CD4-positive, alpha-beta T cell treated with Interleukin-15 for 1 hour (primary cell): ENCODE measurements at regions not wholly inside any gene's neighbourhood (a gene's known extent, or its start where the extent isn't known, plus 50 kb on each side); places are given as distances from the start of the nearest gene placed in this dataset.
"Not testable (repeated sequence)": the region's sequence is repeated elsewhere in the genome, so short reads cannot be mapped to it uniquely, and the experiment has no call there.

ENCODE experiments used
- DNase-seq: peaks from one replicate; pipeline ENCODE4 v3.0.0-alpha.2; 2020

DNA sequence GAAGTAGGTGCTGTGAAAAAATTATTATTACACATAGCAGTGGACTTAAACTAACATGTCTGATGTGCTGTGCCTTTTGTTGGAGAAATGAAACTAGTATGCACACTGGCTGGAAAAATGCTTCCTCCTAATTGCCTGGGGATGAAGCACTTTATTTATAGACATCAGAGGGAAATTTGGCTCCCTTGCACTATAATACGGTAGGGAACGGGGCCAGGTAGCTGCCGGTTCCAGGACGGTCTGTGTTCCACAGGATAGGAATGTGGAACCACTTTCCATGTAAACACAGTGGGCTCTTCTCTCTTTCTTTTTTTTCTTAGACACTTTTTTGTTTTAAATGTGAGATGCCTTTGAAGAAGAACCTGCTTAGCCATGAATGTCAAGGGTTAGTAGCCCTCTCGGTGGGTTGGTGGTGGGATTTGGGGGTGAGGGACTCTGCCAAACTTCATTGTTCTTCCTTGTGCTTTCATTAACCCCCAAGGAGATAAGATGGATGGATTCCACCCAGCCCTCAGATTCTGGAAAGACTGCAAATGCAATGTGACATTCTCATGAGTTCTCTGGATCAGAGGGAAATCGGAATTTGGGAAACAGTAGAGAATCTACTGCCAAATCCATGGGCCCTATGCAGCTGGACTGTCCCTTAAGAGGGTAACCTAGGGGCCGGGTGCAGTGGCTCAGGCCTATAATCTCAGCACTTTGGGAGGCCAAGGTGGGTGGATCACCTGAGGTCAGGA lies 58.0 kb upstream of the GSC start:
- no peak for DNase-seq

DNA sequence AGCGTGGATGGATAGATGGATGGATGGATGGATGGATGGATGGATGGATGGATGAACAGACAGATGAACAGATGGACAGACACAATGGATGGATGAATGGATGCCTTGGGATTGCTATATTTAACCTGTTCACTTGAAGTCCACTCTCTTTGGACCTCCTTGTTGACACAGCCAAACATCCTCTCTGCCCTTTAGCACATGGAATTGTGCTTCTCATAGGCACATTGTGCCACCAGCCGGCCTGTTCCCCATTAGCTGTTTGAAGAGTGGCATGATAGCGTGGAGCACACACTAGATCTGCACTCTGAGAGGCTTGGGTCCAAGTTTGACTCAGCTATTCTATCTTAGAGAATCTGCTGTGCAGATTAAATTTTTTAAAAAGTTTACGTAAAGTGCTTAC lies 56.9 kb upstream of the GSC start:
- DNase-seq, result no peak

DNA sequence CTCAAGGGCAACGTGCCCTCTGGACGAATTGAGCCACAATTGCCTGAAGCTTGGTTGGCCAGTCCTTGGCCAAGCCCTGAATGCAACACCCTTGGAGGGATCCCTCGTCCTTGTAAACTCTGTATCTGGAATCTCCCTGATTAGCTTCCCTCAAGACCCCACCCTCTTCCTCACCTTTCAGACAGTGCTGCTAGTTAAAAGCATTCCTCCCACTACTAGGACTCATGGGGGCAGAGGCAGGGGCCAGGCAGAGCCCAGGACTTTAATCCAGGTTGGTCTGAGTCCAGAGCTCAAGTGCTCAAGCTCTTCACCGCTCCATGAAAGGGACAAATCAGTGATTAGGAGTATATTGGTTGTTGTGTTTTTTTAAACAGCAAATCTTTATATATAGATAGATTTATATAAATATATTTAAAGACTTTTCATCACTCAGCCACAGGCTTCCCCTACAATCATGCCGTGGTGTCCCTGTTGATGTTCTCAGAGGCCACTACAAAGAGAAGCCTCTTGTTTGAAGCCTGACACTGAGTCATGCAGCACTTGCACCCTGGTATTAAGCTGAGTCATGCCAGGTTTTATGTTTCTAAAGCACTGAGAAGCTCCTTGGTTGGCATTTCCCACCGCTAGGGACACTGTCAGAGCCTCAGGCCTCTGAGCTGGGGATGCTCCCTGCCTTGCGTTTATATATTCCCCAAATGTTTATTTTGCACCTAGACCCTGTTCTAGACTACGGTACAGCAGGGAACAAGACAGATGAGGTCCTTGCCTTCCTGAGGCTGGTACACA lies 53.8 kb upstream of the GSC start:
- no peak for DNase-seq

DNA sequence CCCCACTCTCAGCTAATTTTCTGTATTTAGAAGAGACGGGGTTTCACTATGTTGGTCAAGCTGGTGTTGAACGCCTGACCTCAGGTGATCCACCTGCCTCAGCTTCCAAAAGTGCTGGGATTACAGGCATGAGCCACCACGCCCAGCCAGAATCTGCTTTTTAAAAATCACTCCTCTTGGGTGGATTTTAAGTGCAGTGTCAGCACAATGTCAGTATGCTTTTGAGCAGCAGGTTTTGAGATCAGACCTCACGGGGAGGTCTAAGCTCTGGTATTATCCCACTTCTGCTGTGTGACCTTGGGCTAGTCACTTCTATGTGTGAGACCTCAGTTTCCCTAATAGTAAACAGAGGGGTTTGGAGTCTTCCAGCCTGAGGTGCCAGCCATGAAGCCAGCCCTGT lies 51.8 kb upstream of the GSC start:
- no peak for DNase-seq

DNA sequence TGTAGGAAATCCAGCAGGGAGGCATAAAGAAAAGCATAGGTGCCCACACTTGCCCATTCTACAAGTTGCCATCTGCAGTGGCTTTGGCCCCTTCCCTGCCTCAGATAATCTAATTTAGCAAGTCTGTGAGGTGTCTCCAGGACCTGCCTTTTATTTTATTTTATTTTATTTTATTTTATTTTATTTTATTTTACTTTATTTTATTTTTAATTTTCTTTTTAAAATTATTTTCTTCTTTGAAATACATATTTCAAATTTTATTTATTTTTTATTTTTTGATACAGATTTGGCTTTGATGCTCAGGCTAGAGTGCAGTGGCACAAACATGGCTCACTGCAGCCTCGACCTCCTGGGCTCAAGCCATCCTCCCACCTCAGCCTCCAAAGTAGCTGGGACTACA lies 51.0 kb upstream of the GSC start:
- DNase-seq, result not testable (repeated sequence)
